ENCODE measurements at regions not wholly inside any gene's neighbourhood (a gene's known extent, or its start where the extent isn't known, plus 50 kb on each side); places are given as distances from the start of the nearest gene placed in this dataset.

DNA sequence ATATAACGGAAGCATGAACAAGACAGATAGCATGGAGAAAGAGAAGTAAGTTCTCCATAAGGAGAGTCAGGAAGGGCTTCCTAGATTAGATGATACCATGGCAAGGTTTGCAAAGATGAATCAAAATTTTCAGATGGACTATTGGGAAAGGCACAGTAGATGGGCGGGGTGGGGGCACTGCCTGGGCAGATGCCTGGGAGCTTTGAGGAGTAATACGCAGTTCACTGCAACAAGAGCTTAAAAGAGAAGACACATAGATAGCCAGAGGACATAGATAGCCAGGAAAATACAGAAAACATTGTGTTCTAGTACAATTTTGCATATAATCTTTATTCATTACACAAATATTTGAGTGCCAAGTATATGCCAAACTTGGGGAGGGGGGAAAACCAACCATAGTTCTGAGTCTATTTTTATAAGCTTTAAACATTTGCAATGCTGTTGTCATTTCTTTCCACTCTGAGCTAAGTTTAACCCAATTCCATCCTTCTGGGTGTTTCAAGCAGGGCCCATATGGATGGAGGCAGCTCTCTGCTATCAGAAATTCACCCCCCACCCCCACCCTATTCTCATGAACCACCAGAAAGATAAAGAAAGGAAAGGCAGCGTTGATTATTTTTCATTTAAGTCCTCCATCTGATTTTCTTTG lies 120.6 kb downstream of the NUF2 start:
- Histone ChIP-seq H3K79me2 (ENCODE audit: insufficient read depth, low read length) (no peaks in the 10 kb centered on the region), H3K4me2 (ENCODE audit: insufficient read depth, low read length) (no peak overlapping the region), H2AFZ (ENCODE audit: low read depth, low read length) (no peak overlapping the region), H3K9me3 (ENCODE audit: insufficient read depth, low read length, severe bottlenecking) (no peaks in the 10 kb centered on the region), H3K27me3 (ENCODE audit: insufficient read depth, low read length, poor library complexity) (peaks cover 4% of the 10 kb centered on the region), H3K27ac (ENCODE audit: low read length) (no peak overlapping the region), H3K9ac (ENCODE audit: low read depth, low read length) (no peak overlapping the region), H3K4me3 (ENCODE audit: low read depth in 1 of 2, low read length in 2 of 2) (no peak overlapping the region), H3K36me3 (ENCODE audit: insufficient read depth, low read length) (no peaks in the 10 kb centered on the region), H4K20me1 (ENCODE audit: insufficient read depth, low read length) (no peaks in the 10 kb centered on the region), H3K4me1 (ENCODE audit: insufficient read depth, low read length) (no peaks in the 10 kb centered on the region)
- no peak for DNase-seq
- no peak for ATAC-seq (ENCODE audit: insufficient read depth, low read depth)
- TF ChIP-seq EZH2 (IDR thresholded peaks at IDR 0.05; ENCODE audit: borderline replicate concordance, low read depth, low read length, severe bottlenecking) = no peak
- TF ChIP-seq, protein P1, sequence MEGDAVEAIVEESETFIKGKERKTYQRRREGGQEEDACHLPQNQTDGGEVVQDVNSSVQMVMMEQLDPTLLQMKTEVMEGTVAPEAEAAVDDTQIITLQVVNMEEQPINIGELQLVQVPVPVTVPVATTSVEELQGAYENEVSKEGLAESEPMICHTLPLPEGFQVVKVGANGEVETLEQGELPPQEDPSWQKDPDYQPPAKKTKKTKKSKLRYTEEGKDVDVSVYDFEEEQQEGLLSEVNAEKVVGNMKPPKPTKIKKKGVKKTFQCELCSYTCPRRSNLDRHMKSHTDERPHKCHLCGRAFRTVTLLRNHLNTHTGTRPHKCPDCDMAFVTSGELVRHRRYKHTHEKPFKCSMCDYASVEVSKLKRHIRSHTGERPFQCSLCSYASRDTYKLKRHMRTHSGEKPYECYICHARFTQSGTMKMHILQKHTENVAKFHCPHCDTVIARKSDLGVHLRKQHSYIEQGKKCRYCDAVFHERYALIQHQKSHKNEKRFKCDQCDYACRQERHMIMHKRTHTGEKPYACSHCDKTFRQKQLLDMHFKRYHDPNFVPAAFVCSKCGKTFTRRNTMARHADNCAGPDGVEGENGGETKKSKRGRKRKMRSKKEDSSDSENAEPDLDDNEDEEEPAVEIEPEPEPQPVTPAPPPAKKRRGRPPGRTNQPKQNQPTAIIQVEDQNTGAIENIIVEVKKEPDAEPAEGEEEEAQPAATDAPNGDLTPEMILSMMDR (IDR thresholded peaks at IDR 0.05; ENCODE audit: borderline replicate concordance, extremely low read depth, low read length, poor library complexity, severe bottlenecking) = no peak

DNA sequence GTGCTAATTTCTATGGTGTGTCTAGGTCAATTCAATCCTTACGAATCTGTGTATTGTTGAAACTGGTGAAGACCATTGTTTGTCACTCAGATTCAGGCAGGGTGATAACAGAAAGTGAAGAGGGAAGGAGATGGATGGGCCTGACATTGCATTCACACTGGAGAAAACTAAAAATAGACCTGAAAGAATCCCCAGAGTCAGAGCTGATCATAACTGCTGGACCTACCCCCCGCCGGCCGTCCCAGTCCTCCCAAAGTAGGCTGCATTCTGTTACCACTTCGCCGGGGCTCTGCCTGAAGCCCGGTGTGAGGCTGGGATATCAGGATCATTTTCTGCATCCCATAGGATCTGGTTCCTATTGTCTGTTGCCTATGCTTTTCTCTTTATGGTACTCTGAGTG lies 121.1 kb downstream of the NUF2 start:
- H4K20me1 ChIP-seq (ENCODE audit: insufficient read depth, low read length) = no peaks in the 10 kb centered on the region
- H3K36me3 ChIP-seq (ENCODE audit: insufficient read depth, low read length) = no peaks in the 10 kb centered on the region

GRCh38 chr1:163443863-163444262 lies 122.1 kb downstream of the NUF2 start:
- Histone ChIP-seq H3K4me2 (ENCODE audit: insufficient read depth, low read length) (no peak overlapping the region), H3K4me1 (ENCODE audit: insufficient read depth, low read length) (no peaks in the 10 kb centered on the region), H2AFZ (ENCODE audit: low read depth, low read length) (no peak overlapping the region), H3K4me3 (ENCODE audit: low read depth in 1 of 2, low read length in 2 of 2) (no peak overlapping the region), H3K36me3 (ENCODE audit: insufficient read depth, low read length) (no peaks in the 10 kb centered on the region), H4K20me1 (ENCODE audit: insufficient read depth, low read length) (no peaks in the 10 kb centered on the region), H3K27me3 (ENCODE audit: insufficient read depth, low read length, poor library complexity) (peaks cover 4% of the 10 kb centered on the region), H3K9me3 (ENCODE audit: insufficient read depth, low read length, severe bottlenecking) (no peaks in the 10 kb centered on the region), H3K79me2 (ENCODE audit: insufficient read depth, low read length) (no peaks in the 10 kb centered on the region), H3K27ac (ENCODE audit: low read length) (no peak overlapping the region), H3K9ac (ENCODE audit: low read depth, low read length) (no peak overlapping the region)
- TF ChIP-seq, protein P1 (IDR thresholded peaks at IDR 0.05; ENCODE audit: borderline replicate concordance, extremely low read depth, low read length, poor library complexity, severe bottlenecking) = no peak
- no peak for TF ChIP-seq EZH2 (IDR thresholded peaks at IDR 0.05; ENCODE audit: borderline replicate concordance, low read depth, low read length, severe bottlenecking)
- ATAC-seq (ENCODE audit: insufficient read depth, low read depth) = no peak
- DNase-seq = no peak

More for the DNA sequence above, 121.1 kb downstream of the NUF2 start:
- Histone ChIP-seq H3K9me3 (ENCODE audit: insufficient read depth, low read length, severe bottlenecking) (no peaks in the 10 kb centered on the region), H3K4me1 (ENCODE audit: insufficient read depth, low read length) (no peaks in the 10 kb centered on the region), H3K27ac (ENCODE audit: low read length) (no peak overlapping the region), H3K4me3 (ENCODE audit: low read depth in 1 of 2, low read length in 2 of 2) (no peak overlapping the region), H3K27me3 (ENCODE audit: insufficient read depth, low read length, poor library complexity) (peaks cover 4% of the 10 kb centered on the region), H2AFZ (ENCODE audit: low read depth, low read length) (no peak overlapping the region), H3K4me2 (ENCODE audit: insufficient read depth, low read length) (no peak overlapping the region), H3K9ac (ENCODE audit: low read depth, low read length) (no peak overlapping the region), H3K79me2 (ENCODE audit: insufficient read depth, low read length) (no peaks in the 10 kb centered on the region)
- no peak for ATAC-seq (ENCODE audit: insufficient read depth, low read depth)
- DNase-seq = no peak
- TF ChIP-seq, protein P1 (IDR thresholded peaks at IDR 0.05; ENCODE audit: borderline replicate concordance, extremely low read depth, low read length, poor library complexity, severe bottlenecking) = no peak
